SJCRH30 (cell line): ENCODE measurements at regions not wholly inside any gene's neighbourhood (a gene's known extent, or its start where the extent isn't known, plus 50 kb on each side); places are given as distances from the start of the nearest gene placed in this dataset.

Experiments
- DNase-seq, 2 experiments: peaks; one replicate each; pipeline ENCODE4 v3.0.0-alpha.2; 2015 to 2020
- H3K27ac ChIP-seq: fragments of 250-450 bp; sonication (Bioruptor Pico); 2 replicates; pipeline ENCODE4 v1.5.1; 2020; ENCODE audit warnings: mild to moderate bottlenecking, moderate library complexity
- H3K27me3 ChIP-seq: fragments of 250-450 bp; sonication (Bioruptor Pico); 2 replicates; pipeline ENCODE4 v1.5.1; 2020; ENCODE audit warnings: mild to moderate bottlenecking, moderate library complexity
- H3K36me3 ChIP-seq: fragments of 250-450 bp; sonication (Bioruptor Pico); 2 replicates; pipeline ENCODE4 v1.5.1; 2020; ENCODE audit warnings: mild to moderate bottlenecking, moderate library complexity
- H3K4me1 ChIP-seq: fragments of 250-450 bp; sonication (Bioruptor Pico); 2 replicates; pipeline ENCODE4 v1.5.1; 2020; ENCODE audit warnings: mild to moderate bottlenecking, moderate library complexity
- H3K4me3 ChIP-seq: fragments of 250-450 bp; sonication (Bioruptor Pico); 2 replicates; pipeline ENCODE4 v1.5.1; 2020; ENCODE audit warnings: mild to moderate bottlenecking, moderate library complexity
- H3K9me3 ChIP-seq: fragments of 250-450 bp; sonication (Bioruptor Pico); replicated peaks from 2 replicates; pipeline ENCODE4 v1.5.1; 2020; ENCODE audit warnings: mild to moderate bottlenecking, moderate library complexity

DNA sequence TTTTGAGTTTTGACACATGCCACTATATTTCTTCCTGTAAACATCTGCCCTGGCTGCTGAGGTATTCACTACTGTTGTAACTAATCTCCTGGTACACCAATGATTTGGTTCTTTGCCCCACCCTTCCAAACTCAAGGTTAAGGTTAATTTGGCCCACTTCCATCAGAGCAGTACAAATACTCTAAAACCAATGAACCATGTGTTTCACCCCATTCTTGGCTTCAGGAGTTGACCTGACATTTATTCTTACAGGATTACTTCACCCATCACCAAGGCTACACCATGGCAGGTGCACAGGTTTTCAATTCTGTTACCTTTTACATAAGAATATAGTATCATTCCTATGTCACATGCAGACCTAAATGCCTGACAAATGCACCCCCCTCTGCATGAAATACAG, 1179.9 kb downstream of the ZPLD1 start:
- H3K27me3 ChIP-seq = no peaks in the 10 kb centered on the region
- DNase-seq = no peak
- H3K36me3 ChIP-seq = no peaks in the 10 kb centered on the region
- no peak overlapping the region for H3K4me3 ChIP-seq
- H3K9me3 ChIP-seq = no peaks in the 10 kb centered on the region
- H3K27ac ChIP-seq = no peak overlapping the region
- H3K4me1 ChIP-seq = no peaks in the 10 kb centered on the region

DNA sequence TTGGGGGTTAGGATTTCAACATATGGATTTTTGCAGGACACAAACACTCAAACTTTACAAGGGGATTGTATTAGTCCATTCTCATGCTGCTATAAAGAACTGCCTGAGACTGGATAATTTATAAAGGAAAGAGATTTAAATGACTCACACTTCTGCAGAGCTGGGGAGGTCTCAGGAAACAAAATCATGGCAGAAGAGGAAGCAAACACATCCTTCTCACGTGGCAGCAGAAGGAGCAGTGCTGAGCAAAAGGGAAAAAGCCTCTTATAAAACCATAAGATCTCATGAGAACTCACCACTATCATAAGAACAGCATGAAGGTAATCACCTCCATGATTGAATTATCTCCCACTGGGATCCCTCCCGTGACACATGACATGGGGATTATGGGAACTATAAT, 1183.1 kb downstream of the ZPLD1 start:
- Histone ChIP-seq H3K27me3 (no peaks in the 10 kb centered on the region), H3K27ac (no peak overlapping the region), H3K9me3 (no peaks in the 10 kb centered on the region), H3K4me3 (no peak overlapping the region), H3K4me1 (no peaks in the 10 kb centered on the region), H3K36me3 (no peaks in the 10 kb centered on the region)
- no peak for DNase-seq

- H3K4me3 ChIP-seq = no peak overlapping the region
- H3K9me3 ChIP-seq = no peaks in the 10 kb centered on the region
- H3K4me1 ChIP-seq = no peaks in the 10 kb centered on the region
- no peak for DNase-seq
- H3K27ac ChIP-seq = no peak overlapping the region
- H3K36me3 ChIP-seq = no peaks in the 10 kb centered on the region
- no peaks in the 10 kb centered on the region for H3K27me3 ChIP-seq
These were observed 1189.5 kb downstream of the ZPLD1 start for GRCh38 chr3:103624271-103624670.

- DNase-seq = no peak
- H3K27ac ChIP-seq = no peak overlapping the region
- no peaks in the 10 kb centered on the region for H3K27me3 ChIP-seq
- no peaks in the 10 kb centered on the region for H3K4me1 ChIP-seq
- no peaks in the 10 kb centered on the region for H3K36me3 ChIP-seq
- no peak overlapping the region for H3K4me3 ChIP-seq
- no peaks in the 10 kb centered on the region for H3K9me3 ChIP-seq
These were observed 1194.6 kb downstream of the ZPLD1 start for GRCh38 chr3:103629391-103629790.

DNA sequence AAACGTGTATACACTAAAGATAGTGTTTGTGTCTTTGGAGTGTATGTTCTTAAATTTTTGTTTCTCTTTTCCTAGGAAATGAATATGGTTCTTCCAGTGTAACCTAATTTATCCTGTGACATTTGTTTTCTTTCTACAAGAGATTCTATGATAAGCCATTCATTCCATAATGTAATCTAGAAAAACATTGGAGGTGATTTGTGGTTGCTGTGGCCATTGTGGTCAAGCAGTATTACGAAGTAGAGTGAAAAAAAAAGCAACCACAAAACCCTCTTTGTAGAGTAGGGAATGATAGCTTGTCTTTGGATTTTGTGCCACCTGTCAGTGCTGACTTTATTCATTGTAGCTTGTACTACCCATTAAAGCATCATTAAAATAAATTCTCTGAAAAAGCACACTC, 1209.6 kb downstream of the ZPLD1 start:
- Histone ChIP-seq H3K27me3 (no peaks in the 10 kb centered on the region), H3K36me3 (no peaks in the 10 kb centered on the region), H3K4me1 (no peaks in the 10 kb centered on the region), H3K27ac (no peak overlapping the region), H3K9me3 (no peaks in the 10 kb centered on the region), H3K4me3 (no peak overlapping the region)
- DNase-seq = peak; percentile 25 to 68

GRCh38 chr3:103653996-103654395, 1219.2 kb downstream of the ZPLD1 start:
- no peak for DNase-seq
- H3K27ac ChIP-seq = no peak overlapping the region
- no peaks in the 10 kb centered on the region for H3K4me1 ChIP-seq
- no peaks in the 10 kb centered on the region for H3K27me3 ChIP-seq
- H3K36me3 ChIP-seq = no peaks in the 10 kb centered on the region
- H3K9me3 ChIP-seq = no peaks in the 10 kb centered on the region
- H3K4me3 ChIP-seq = no peak overlapping the region

DNA sequence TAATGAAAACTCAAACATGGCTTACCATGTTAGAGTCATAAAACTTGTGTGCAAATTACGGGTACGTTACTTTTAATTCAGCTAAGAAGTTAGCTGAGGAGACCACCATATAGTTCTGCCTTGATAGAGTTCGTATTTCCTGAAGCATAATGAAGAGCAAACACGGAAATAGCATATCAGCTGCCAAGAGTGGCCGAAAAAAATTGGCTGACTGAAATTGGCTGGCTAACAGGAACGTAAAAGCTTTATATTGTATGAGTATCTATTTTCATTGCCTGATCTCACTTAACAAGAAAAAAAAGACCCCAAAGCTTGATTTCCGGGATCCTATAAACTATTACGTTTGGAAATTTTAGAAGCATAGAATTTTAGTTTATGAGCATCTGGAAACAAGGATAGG, 1222.9 kb downstream of the ZPLD1 start:
- Histone ChIP-seq H3K4me1 (no peaks in the 10 kb centered on the region), H3K27ac (no peak overlapping the region), H3K4me3 (no peak overlapping the region), H3K9me3 (no peaks in the 10 kb centered on the region), H3K27me3 (no peaks in the 10 kb centered on the region), H3K36me3 (no peaks in the 10 kb centered on the region)
- DNase-seq = no peak

DNA sequence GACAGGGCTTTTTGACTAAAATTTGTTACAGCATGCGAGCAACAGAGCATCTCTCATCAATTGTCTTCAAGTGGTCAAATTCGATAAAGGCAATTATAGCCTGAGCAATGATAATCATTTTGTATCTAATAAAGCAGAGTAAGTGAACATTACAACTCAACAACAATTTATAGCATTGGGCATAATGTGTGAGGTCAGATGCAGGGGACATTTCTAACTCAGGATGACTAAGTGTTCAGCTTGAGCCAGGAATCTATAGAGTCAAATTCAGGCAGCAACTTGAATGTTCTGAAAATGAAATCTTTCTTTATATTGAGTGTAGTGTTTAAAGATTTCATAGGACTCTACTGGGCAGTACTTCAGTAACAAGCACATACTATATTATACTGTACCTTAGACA, 1226.0 kb downstream of the ZPLD1 start:
- no peak for DNase-seq
- Histone ChIP-seq H3K36me3 (no peaks in the 10 kb centered on the region), H3K9me3 (no peaks in the 10 kb centered on the region), H3K4me3 (no peak overlapping the region), H3K4me1 (no peaks in the 10 kb centered on the region), H3K27ac (no peak overlapping the region), H3K27me3 (no peaks in the 10 kb centered on the region)

GRCh38 chr3:103662591-103662990, 1227.8 kb downstream of the ZPLD1 start:
- Histone ChIP-seq H3K4me3 (no peak overlapping the region), H3K36me3 (no peaks in the 10 kb centered on the region), H3K4me1 (no peaks in the 10 kb centered on the region), H3K9me3 (no peaks in the 10 kb centered on the region), H3K27me3 (no peaks in the 10 kb centered on the region), H3K27ac (no peak overlapping the region)
- no peak for DNase-seq

GRCh38 chr3:103672346-103672745, 1237.5 kb downstream of the ZPLD1 start:
- no peak for DNase-seq
- Histone ChIP-seq H3K27me3 (no peaks in the 10 kb centered on the region), H3K4me1 (no peaks in the 10 kb centered on the region), H3K27ac (no peak overlapping the region), H3K36me3 (no peaks in the 10 kb centered on the region), H3K9me3 (no peaks in the 10 kb centered on the region), H3K4me3 (no peak overlapping the region)

- Histone ChIP-seq H3K27ac (no peak overlapping the region), H3K4me1 (no peaks in the 10 kb centered on the region), H3K4me3 (no peak overlapping the region), H3K36me3 (no peaks in the 10 kb centered on the region), H3K9me3 (no peaks in the 10 kb centered on the region), H3K27me3 (no peaks in the 10 kb centered on the region)
- no peak for DNase-seq
These were observed 1250.1 kb downstream of the ZPLD1 start for GRCh38 chr3:103684904-103685303.

DNA sequence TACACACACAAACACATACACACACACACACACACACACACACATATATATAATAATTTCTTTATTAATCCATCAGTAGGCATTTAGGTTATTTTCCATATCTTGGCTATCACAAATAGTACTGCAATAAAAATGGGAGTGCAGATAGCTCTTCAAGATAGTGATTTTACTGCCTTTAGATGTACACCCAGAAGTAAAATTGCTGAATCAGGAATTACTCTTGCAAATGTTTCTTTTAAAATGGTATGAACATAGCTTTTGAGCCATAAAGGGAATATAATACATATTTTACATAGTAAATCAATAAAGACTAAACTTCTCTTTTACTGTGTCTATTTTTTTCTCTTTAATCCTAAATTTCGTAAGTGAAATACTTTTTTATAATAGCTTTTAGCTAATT, 1251.1 kb downstream of the ZPLD1 start:
- Histone ChIP-seq H3K4me3 (no peak overlapping the region), H3K9me3 (no peaks in the 10 kb centered on the region), H3K27me3 (no peaks in the 10 kb centered on the region), H3K36me3 (no peaks in the 10 kb centered on the region), H3K27ac (no peak overlapping the region), H3K4me1 (no peaks in the 10 kb centered on the region)
- no peak for DNase-seq

- H3K27me3 ChIP-seq = no peaks in the 10 kb centered on the region
- no peak overlapping the region for H3K27ac ChIP-seq
- H3K36me3 ChIP-seq = no peaks in the 10 kb centered on the region
- H3K9me3 ChIP-seq = no peaks in the 10 kb centered on the region
- no peak overlapping the region for H3K4me3 ChIP-seq
- peak in 1 of 2 experiments; percentile 1 for DNase-seq
- H3K4me1 ChIP-seq = no peaks in the 10 kb centered on the region
These were observed 1255.7 kb downstream of the ZPLD1 start for GRCh38 chr3:103690536-103690935.

DNA sequence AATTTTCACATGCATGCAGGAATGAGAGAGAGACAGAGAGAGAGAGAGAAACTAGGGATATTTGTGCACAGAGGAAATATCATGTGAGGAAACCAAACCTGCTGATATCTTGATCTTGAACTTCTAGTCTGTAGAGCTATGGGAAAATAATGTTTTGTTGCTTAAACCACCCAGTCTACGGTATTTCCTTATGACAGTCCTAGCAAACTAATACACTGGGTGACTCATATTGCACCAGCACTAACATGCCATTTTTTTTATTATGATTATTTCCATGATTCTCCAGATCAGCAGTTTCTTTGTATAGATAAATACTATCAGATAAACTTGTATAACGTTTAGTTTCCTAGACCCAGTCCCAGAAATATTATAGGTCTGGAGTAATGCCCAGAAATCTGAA, 1259.0 kb downstream of the ZPLD1 start:
- Histone ChIP-seq H3K9me3 (no peaks in the 10 kb centered on the region), H3K27me3 (no peaks in the 10 kb centered on the region), H3K27ac (no peak overlapping the region), H3K36me3 (no peaks in the 10 kb centered on the region), H3K4me1 (no peaks in the 10 kb centered on the region), H3K4me3 (no peak overlapping the region)
- no peak for DNase-seq

GRCh38 chr3:103698646-103699045, 1263.8 kb downstream of the ZPLD1 start:
- no peak overlapping the region for H3K27ac ChIP-seq
- H3K9me3 ChIP-seq = no peaks in the 10 kb centered on the region
- no peak for DNase-seq
- H3K36me3 ChIP-seq = no peaks in the 10 kb centered on the region
- H3K4me3 ChIP-seq = no peak overlapping the region
- no peaks in the 10 kb centered on the region for H3K4me1 ChIP-seq
- H3K27me3 ChIP-seq = no peaks in the 10 kb centered on the region

- Histone ChIP-seq H3K27me3 (no peaks in the 10 kb centered on the region), H3K4me3 (no peak overlapping the region), H3K4me1 (no peaks in the 10 kb centered on the region), H3K27ac (no peak overlapping the region), H3K36me3 (no peaks in the 10 kb centered on the region), H3K9me3 (no peaks in the 10 kb centered on the region)
- DNase-seq = no peak
These were observed 1264.4 kb downstream of the ZPLD1 start for GRCh38 chr3:103699228-103699627.

DNA sequence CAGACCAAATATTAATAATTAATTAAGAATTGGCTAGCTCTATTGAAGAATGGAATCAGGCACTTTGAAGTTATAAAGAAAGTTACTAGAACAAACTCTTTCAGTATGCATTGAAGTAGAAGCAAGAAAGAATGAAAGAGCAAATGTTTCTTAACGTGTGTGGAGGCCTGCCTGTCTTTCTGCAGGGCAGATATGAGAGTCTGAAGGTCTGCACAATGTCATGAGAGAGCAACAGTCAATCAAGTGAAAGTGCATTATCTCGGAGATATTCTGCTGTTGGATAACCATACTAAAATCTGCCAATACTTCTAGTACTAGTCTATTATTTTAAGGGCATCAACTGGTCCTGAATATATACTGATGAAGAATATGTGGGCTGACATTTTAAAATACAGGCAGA, 1270.8 kb downstream of the ZPLD1 start:
- no peaks in the 10 kb centered on the region for H3K9me3 ChIP-seq
- no peak overlapping the region for H3K27ac ChIP-seq

More for the DNA sequence above, 1270.8 kb downstream of the ZPLD1 start:
- DNase-seq = no peak
- no peak overlapping the region for H3K4me3 ChIP-seq
- H3K27me3 ChIP-seq = peaks cover 2% of the 10 kb centered on the region; the same call in 1 of the 2 replicates
- H3K36me3 ChIP-seq = no peaks in the 10 kb centered on the region
- no peaks in the 10 kb centered on the region for H3K4me1 ChIP-seq
